B cell (primary cell): ENCODE measurements at regions not wholly inside any gene's neighbourhood (a gene's known extent, or its start where the extent isn't known, plus 50 kb on each side); places are given as distances from the start of the nearest gene placed in this dataset.

Experiments used
- CTCF ChIP-seq: fragments of 200-600 bp; IDR thresholded peaks from one replicate; pipeline ENCODE4 v1.8.0; 2022; ENCODE audit warnings: antibody characterized with exemption, mild to moderate bottlenecking
- EZH2 ChIP-seq: IDR thresholded peaks from 2 replicates; pipeline ENCODE4 v1.6.1; 2012; ENCODE audit warnings: borderline replicate concordance, low read depth, mild to moderate bottlenecking, moderate library complexity, low read length; ENCODE audit not compliant: insufficient read depth, poor library complexity, severe bottlenecking

GRCh38 chr1:90186506-90187322 is 191.8 kb downstream of the ZNF326 start:
- TF ChIP-seq CTCF, result no peak
- TF ChIP-seq EZH2, result no peak
